Prostate gland (tissue), 2 donors: ENCODE measurements at regions not wholly inside any gene's neighbourhood (a gene's known extent, or its start where the extent isn't known, plus 50 kb on each side); places are given as distances from the start of the nearest gene placed in this dataset.
"Not testable (repeated sequence)": the region's sequence is repeated elsewhere in the genome, so short reads cannot be mapped to it uniquely, and the experiment has no call there.

Source experiments
- DNase-seq: peaks from one replicate; pipeline ENCODE4 v3.0.0-alpha.2; 2019; ENCODE audit warnings: low spot score
- H3K27ac ChIP-seq, 2 donors: fragments of 200-600 bp; sonication (generic); 2 replicates each; pipeline ENCODE4 v1.5.1; 2017 to 2019
- H3K27me3 ChIP-seq: fragments of 200-600 bp; sonication (generic); replicated peaks from 2 replicates; pipeline ENCODE4 v1.5.1; 2019; ENCODE audit not compliant: insufficient read depth
- H3K36me3 ChIP-seq, 2 donors: fragments of 200-600 bp; sonication (generic); 1 replicate in 1 of 2; 2 replicates in 1 of 2; pipeline versions ENCODE4 v1.5.1 to v1.8.1; 2017 to 2019
- H3K4me1 ChIP-seq: fragments of 200-600 bp; sonication (generic); replicated peaks from 2 replicates; pipeline ENCODE4 v1.5.1; 2019
- H3K4me3 ChIP-seq, 2 donors: fragments of 200-600 bp; sonication (generic); 2 replicates each; pipeline ENCODE4 v1.5.1; 2017 to 2019
- H3K9me3 ChIP-seq: fragments of 200-600 bp; sonication (generic); 2 replicates; pipeline ENCODE4 v1.5.1; 2017
- POLR2A ChIP-seq: fragments of 450-650 bp; IDR thresholded peaks from one replicate; pipeline ENCODE4 v1.6.1; 2016; ENCODE audit warnings: antibody characterized with exemption, mild to moderate bottlenecking
- POLR2AphosphoS5 ChIP-seq: sonication (generic); formaldehyde crosslinking; IDR thresholded peaks from one replicate; pipeline ENCODE4 v1.6.1; 2017; ENCODE audit warnings: antibody characterized with exemption
- WGBS: methylation state at CpG from one replicate; pipeline ENCODE4 v1.1.5; 2018; 5-methylcytosine and 5-hydroxymethylcytosine counted together
- intact Hi-C: fragments of 100-400 bp; cut with DNase I; formaldehyde crosslinking; loops from one replicate; pipeline ENCODE4 v1.14.2; 2022
- TF ChIP-seq, protein P1 (sequence below), 4 experiments: fragments of 200-600 bp in 2 of 4; fragments of 450-650 bp in 2 of 4; sonication (generic) in 2 of 4; IDR thresholded peaks; 1 replicate in 3 of 4; 2 replicates in 1 of 4; pipeline ENCODE4 v1.5.1; 2016 to 2019; ENCODE audit warnings: antibody characterized with exemption in 4 of 4, mild to moderate bottlenecking in 2 of 4, moderate library complexity in 2 of 4

DNA sequence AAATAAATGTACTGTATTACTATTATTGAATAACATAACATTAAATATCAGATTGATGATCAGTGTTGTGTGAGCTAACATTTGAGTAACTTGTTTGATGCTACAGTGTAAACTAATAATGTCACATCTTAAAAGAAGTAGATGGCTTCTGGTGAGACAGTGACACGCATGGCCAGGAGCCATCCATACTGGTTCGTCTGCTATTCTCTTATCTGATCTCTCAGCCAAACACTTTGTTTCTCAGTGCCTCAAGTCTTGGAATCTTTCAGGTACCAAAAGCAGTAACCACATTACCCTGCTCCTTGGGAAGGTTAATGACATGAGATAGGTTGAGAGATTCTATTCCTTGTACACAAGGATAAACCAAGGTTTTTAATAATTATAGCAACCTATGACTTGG, 198.1 kb upstream of the IGFBP7 start:
- H3K27me3 ChIP-seq, result no peaks in the 10 kb centered on the region
- no peaks in the 10 kb centered on the region for H3K9me3 ChIP-seq
- H3K4me3 ChIP-seq, result no peak overlapping the region
- no peaks in the 10 kb centered on the region for H3K4me1 ChIP-seq
- no peak for DNase-seq
- no peaks in the 10 kb centered on the region for H3K36me3 ChIP-seq
- intact Hi-C loops, result no loop called here
- 40% methylated on average over 2 of the region's 2 CpGs for WGBS
- TF ChIP-seq POLR2A (no peak), POLR2AphosphoS5 (no peak)
- TF ChIP-seq, protein P1, sequence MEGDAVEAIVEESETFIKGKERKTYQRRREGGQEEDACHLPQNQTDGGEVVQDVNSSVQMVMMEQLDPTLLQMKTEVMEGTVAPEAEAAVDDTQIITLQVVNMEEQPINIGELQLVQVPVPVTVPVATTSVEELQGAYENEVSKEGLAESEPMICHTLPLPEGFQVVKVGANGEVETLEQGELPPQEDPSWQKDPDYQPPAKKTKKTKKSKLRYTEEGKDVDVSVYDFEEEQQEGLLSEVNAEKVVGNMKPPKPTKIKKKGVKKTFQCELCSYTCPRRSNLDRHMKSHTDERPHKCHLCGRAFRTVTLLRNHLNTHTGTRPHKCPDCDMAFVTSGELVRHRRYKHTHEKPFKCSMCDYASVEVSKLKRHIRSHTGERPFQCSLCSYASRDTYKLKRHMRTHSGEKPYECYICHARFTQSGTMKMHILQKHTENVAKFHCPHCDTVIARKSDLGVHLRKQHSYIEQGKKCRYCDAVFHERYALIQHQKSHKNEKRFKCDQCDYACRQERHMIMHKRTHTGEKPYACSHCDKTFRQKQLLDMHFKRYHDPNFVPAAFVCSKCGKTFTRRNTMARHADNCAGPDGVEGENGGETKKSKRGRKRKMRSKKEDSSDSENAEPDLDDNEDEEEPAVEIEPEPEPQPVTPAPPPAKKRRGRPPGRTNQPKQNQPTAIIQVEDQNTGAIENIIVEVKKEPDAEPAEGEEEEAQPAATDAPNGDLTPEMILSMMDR (IDR thresholded peaks at IDR 0.05), result no peak
- H3K27ac ChIP-seq, result no peak overlapping the region

DNA sequence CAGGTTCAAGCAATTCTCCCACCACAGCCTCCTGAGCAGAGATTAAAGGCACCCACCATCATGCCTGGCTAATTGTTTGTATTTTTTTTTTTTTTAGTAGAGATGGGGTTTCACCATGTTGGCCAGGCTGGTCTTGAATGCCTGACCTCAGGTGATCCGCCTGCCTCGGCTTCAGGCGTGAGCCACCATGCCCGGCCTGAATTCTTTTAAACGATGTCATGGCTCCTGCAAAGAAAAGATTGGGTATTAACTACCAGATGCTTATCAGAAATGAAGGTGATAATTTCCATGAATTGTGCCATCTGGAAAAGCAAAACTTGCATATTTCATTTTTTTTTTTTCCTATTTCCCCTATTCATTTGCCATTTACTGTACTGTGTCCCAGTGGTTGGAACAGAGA, 195.7 kb upstream of the IGFBP7 start:
- no peak for TF ChIP-seq POLR2AphosphoS5
- TF ChIP-seq POLR2A, result no peak
- TF ChIP-seq, protein P1 (IDR thresholded peaks at IDR 0.05), result no peak
- Histone ChIP-seq H3K27ac (no peak overlapping the region), H3K36me3 (no peaks in the 10 kb centered on the region), H3K4me1 (no peaks in the 10 kb centered on the region), H3K4me3 (no peak overlapping the region), H3K27me3 (no peaks in the 10 kb centered on the region), H3K9me3 (no peaks in the 10 kb centered on the region)
- 72% methylated on average over 5 of the region's 5 CpGs for WGBS
- intact Hi-C loops, result no loop called here
- no peak for DNase-seq

DNA sequence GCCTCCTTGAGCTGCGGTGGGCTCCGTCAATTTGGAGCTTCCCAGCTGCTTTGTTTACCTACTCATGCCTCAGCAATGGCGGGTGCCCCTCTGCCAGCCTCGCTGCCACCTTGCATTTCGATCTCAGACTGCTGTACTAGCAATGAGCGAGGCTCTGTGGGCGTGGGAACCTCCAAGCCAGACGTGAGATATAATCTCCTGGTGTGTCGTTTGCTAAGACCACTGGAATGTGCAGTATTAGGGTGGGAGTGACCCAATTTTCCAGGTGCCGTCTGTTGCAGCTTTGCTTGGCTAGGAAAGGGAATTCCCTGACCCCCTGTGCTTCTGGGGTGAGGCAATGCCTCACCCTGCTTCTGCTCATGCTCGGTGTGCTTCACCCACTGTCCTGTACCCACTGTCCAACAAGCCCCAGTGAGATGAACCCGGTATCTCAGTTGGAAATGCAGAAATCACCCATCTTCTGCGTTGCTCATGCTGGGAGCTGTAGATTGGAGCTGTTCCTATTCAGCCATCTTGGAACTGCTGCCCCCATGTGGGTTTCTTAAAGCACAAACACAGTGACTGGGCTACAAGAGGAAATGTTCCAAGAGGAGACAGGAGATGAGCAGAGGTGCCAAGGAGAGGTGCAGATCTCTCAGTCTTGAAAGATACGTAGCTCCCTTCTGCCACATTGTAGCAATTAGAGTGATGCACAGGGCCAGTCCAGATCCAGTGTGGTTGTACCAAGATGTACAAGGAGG, 193.0 kb upstream of the IGFBP7 start:
- Histone ChIP-seq H3K27ac (no peak overlapping the region), H3K4me3 (no peak overlapping the region), H3K9me3 (no peaks in the 10 kb centered on the region), H3K27me3 (no peaks in the 10 kb centered on the region), H3K4me1 (no peaks in the 10 kb centered on the region), H3K36me3 (no peaks in the 10 kb centered on the region)
- DNase-seq, result no peak
- intact Hi-C loops, result no loop called here
- 54% methylated on average over 14 of the region's 14 CpGs for WGBS
- TF ChIP-seq POLR2AphosphoS5, result no peak
- TF ChIP-seq, protein P1 (IDR thresholded peaks at IDR 0.05), result no peak
- no peak for TF ChIP-seq POLR2A

DNA sequence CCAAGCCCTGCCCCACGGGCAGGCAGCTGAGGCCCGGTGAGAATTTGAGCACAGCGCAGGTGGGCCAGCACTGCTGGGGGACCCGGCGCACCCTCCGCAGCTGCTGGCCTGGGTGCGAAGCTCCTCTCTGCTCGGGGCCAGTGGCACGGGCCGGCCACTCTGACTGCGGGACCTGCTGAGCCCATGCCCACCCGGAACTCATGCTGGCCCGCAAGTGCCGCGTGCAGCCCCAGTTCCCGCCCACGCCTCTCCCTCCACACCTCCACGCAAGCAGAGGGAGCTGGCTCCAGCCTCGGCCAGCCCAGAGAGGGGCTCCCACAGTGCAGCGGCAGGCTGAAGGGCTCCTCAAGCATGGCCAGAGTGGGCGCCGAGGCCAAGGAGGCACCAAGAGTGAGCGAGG, 190.1 kb upstream of the IGFBP7 start:
- WGBS, result 96% methylated on average over 8 of the region's 23 CpGs
- H3K27ac ChIP-seq, DNase-seq: not testable (repeated sequence)

DNA sequence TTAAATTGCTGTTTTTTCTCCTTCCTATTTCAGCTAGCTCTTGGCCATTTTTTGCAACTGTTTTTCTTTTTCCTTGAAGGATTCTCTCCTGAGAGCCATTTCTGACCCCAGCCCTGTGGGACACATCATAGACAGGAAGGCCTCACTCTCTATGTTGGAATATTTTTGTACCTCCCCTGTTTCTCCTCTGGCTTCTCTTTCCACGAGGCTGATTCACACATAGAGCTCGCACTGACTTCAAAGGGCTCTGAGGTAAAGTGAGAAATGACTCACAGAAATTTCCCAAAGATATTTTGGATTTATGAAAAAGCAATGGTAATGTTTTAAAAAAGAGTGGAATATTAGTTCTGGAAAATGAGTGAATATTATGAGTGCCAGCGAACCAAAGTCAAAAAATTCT, 181.7 kb upstream of the IGFBP7 start:
- WGBS, result 62% methylated on average over 3 of the region's 3 CpGs
- TF ChIP-seq, protein P1 (IDR thresholded peaks at IDR 0.05), result no peak
- TF ChIP-seq POLR2A, result no peak
- TF ChIP-seq POLR2AphosphoS5, result no peak

More for the DNA sequence above, 190.1 kb upstream of the IGFBP7 start:
- intact Hi-C loops, H3K4me3 ChIP-seq, H3K36me3 ChIP-seq, H3K9me3 ChIP-seq, H3K27me3 ChIP-seq, H3K4me1 ChIP-seq: not testable (repeated sequence)

More for the DNA sequence above, 181.7 kb upstream of the IGFBP7 start:
- Histone ChIP-seq H3K27me3 (no peaks in the 10 kb centered on the region), H3K9me3 (no peaks in the 10 kb centered on the region), H3K27ac (no peak overlapping the region), H3K4me1 (no peaks in the 10 kb centered on the region), H3K36me3 (no peaks in the 10 kb centered on the region), H3K4me3 (no peak overlapping the region)
- intact Hi-C loops, result no loop called here
- no peak for DNase-seq
